Liver (tissue), 8 donors: ENCODE measurements at regions not wholly inside any gene's neighbourhood (a gene's known extent, or its start where the extent isn't known, plus 50 kb on each side); places are given as distances from the start of the nearest gene placed in this dataset.

ENCODE experiments used
- DNase-seq: peaks from one replicate; pipeline ENCODE4 v3.0.0-alpha.2; 2017; ENCODE audit warnings: low spot score
- H3K27ac ChIP-seq, 2 donors: one replicate each; pipeline ENCODE4 v1.7.0; 2013; ENCODE audit warnings: inconsistent platforms in 2 of 2, low read length in 2 of 2, control low read depth in 1 of 2, low read depth in 1 of 2, mild to moderate bottlenecking in 1 of 2
- H3K27me3 ChIP-seq, 4 donors: one replicate each; pipeline versions ENCODE4 v1.6.1 to v1.7.0; 2013; ENCODE audit warnings: low read length in 3 of 4, inconsistent platforms in 1 of 4, mild to moderate bottlenecking in 1 of 4, moderate library complexity in 1 of 4; ENCODE audit not compliant: control insufficient read depth in 4 of 4, insufficient read depth in 4 of 4
- H3K36me3 ChIP-seq, 4 donors: one replicate each; pipeline versions ENCODE4 v1.6.1 to v1.7.0; 2013; ENCODE audit warnings: low read length in 3 of 4, mild to moderate bottlenecking in 3 of 4, low read depth in 1 of 4, moderate library complexity in 1 of 4; ENCODE audit not compliant: control insufficient read depth in 4 of 4, insufficient read depth in 3 of 4
- H3K4me1 ChIP-seq, 4 donors: one replicate each; pipeline versions ENCODE4 v1.6.1 to v1.7.0; 2013; ENCODE audit warnings: low read length in 3 of 4, mild to moderate bottlenecking in 3 of 4, moderate library complexity in 1 of 4; ENCODE audit not compliant: control insufficient read depth in 4 of 4, insufficient read depth in 4 of 4
- H3K4me3 ChIP-seq, 3 donors: one replicate each; pipeline versions ENCODE4 v1.6.1 to v1.7.0; 2013; ENCODE audit warnings: low read length in 3 of 3, control low read depth in 1 of 3, low read depth in 1 of 3, mild to moderate bottlenecking in 1 of 3
- H3K9ac ChIP-seq, 2 donors: one replicate each; pipeline ENCODE4 v1.7.0; 2013; ENCODE audit warnings: low read length in 2 of 2, mild to moderate bottlenecking in 2 of 2, moderate library complexity in 2 of 2, control low read depth in 1 of 2, low read depth in 1 of 2
- H3K9me3 ChIP-seq, 4 donors: one replicate each; pipeline versions ENCODE4 v1.6.1 to v1.7.0; 2013; ENCODE audit warnings: low read length in 3 of 4; ENCODE audit not compliant: control insufficient read depth in 4 of 4
- ATF3 ChIP-seq: IDR thresholded peaks from 2 replicates; pipeline ENCODE4 v1.6.1; 2016; ENCODE audit warnings: antibody characterized with exemption
- CTCF ChIP-seq: fragments of 150-350 bp; IDR thresholded peaks from 2 replicates; pipeline ENCODE4 v1.5.1; 2017; ENCODE audit warnings: improper control_type of control experiment, low read depth, low read length; ENCODE audit not compliant: missing input control
- GABPA ChIP-seq, 2 donors: IDR thresholded peaks in 1 of 2; conservative IDR thresholded peaks in 1 of 2; 2 replicates each; pipeline ENCODE4 v1.6.1; 2016; ENCODE audit warnings: antibody characterized with exemption in 2 of 2, mild to moderate bottlenecking in 1 of 2, moderate library complexity in 1 of 2
- HNF4A ChIP-seq, 2 donors: conservative IDR thresholded peaks; 2 replicates each; pipeline ENCODE4 v1.6.1; 2016; ENCODE audit warnings: antibody characterized with exemption in 2 of 2, mild to moderate bottlenecking in 2 of 2
- HNF4G ChIP-seq: IDR thresholded peaks from 2 replicates; pipeline ENCODE4 v1.6.1; 2016; ENCODE audit warnings: antibody characterized with exemption
- JUND ChIP-seq, 2 donors: IDR thresholded peaks; 2 replicates each; pipeline ENCODE4 v1.6.1; 2016; ENCODE audit warnings: antibody characterized with exemption in 2 of 2
- MAX ChIP-seq: IDR thresholded peaks from 2 replicates; pipeline ENCODE4 v1.6.1; 2016; ENCODE audit warnings: antibody characterized with exemption
- RAD21 ChIP-seq, 2 donors: IDR thresholded peaks; 2 replicates each; pipeline ENCODE4 v1.6.1; 2016; ENCODE audit warnings: antibody characterized with exemption in 2 of 2, mild to moderate bottlenecking in 2 of 2
- REST ChIP-seq: IDR thresholded peaks from 2 replicates; pipeline ENCODE4 v1.6.1; 2016; ENCODE audit warnings: antibody characterized with exemption, mild to moderate bottlenecking
- RXRA ChIP-seq, 2 donors: IDR thresholded peaks; 2 replicates each; pipeline ENCODE4 v1.6.1; 2017 to 2018; ENCODE audit warnings: antibody characterized with exemption in 2 of 2, mild to moderate bottlenecking in 1 of 2
- TAF1 ChIP-seq: conservative IDR thresholded peaks from 2 replicates; pipeline ENCODE4 v1.6.1; 2016; ENCODE audit warnings: antibody characterized with exemption, mild to moderate bottlenecking
- ZBTB33 ChIP-seq: IDR thresholded peaks from 2 replicates; pipeline ENCODE4 v1.6.1; 2016; ENCODE audit warnings: antibody characterized with exemption
- WGBS: extraction: QIAGEN DNeasy Blood & Tissue Kit; methylation state at CpG from one replicate; pipeline ENCODE4 v1.1.7; 2013; 5-methylcytosine and 5-hydroxymethylcytosine counted together
- donor health status: healthy.
- donor health status: healthy.
- donor health status: healthy.
- donor health status: healthy.
- donor health status: healthy.

GRCh38 chr7:72493850-72494661, 81.9 kb upstream of the CALN1 start:
- peak; percentile 69 for DNase-seq
- TF ChIP-seq ATF3, result no peak
- peak; percentile 67 for TF ChIP-seq CTCF
- TF ChIP-seq RAD21 (IDR thresholded peaks at IDR 0.05), result peak; percentile 74 to 79
- Histone ChIP-seq H3K36me3 (no peaks in the 10 kb centered on the region), H3K9me3 (peaks cover 0 to 3% (median under 1%) of the 10 kb centered on the region in 4 donors), H3K4me1 (no peaks in the 10 kb centered on the region), H3K4me3 (no peak overlapping the region), H3K27ac (no peak overlapping the region), H3K27me3 (no peaks in the 10 kb centered on the region), H3K9ac (no peak overlapping the region)
- WGBS, result 37% methylated on average over 17 of the region's 17 CpGs

GRCh38 chr7:72492461-72493065, 80.4 kb upstream of the CALN1 start:
- no peak overlapping the region for H3K4me3 ChIP-seq
- H3K27me3 ChIP-seq, result no peaks in the 10 kb centered on the region
- no peaks in the 10 kb centered on the region for H3K36me3 ChIP-seq
- TF ChIP-seq RAD21 (IDR thresholded peaks at IDR 0.05) (no peak), JUND (IDR thresholded peaks at IDR 0.05) (no peak), MAX (no peak), ATF3 (no peak), HNF4A (conservative IDR thresholded peaks at IDR 0.05) (no peak), HNF4G (no peak), RXRA (IDR thresholded peaks at IDR 0.05) (no peak), GABPA (IDR thresholded peaks at IDR 0.05 in 1 of 2, conservative IDR thresholded peaks at IDR 0.05 in 1 of 2) (no peak)
- WGBS, result 81% methylated on average over 12 of the region's 12 CpGs
- H3K27ac ChIP-seq, result no peak overlapping the region
- peaks cover 0 to 1% (median 0%) of the 10 kb centered on the region in 4 donors for H3K9me3 ChIP-seq
- DNase-seq, result no peak
- no peaks in the 10 kb centered on the region for H3K4me1 ChIP-seq
- no peak overlapping the region for H3K9ac ChIP-seq

- 81% methylated on average over 6 of the region's 6 CpGs for WGBS
Observed at GRCh38 chr7:72490301-72490700, 78.2 kb upstream of the CALN1 start.

More at GRCh38 chr7:72490301-72490700, 78.2 kb upstream of the CALN1 start:
- H3K4me1 ChIP-seq, result no peaks in the 10 kb centered on the region
- no peaks in the 10 kb centered on the region for H3K27me3 ChIP-seq
- no peak for TF ChIP-seq ZBTB33
- TF ChIP-seq GABPA (IDR thresholded peaks at IDR 0.05 in 1 of 2, conservative IDR thresholded peaks at IDR 0.05 in 1 of 2), result no peak
- TF ChIP-seq JUND (IDR thresholded peaks at IDR 0.05), result no peak
- no peak for TF ChIP-seq TAF1
- TF ChIP-seq REST, result no peak
- no peak for TF ChIP-seq HNF4G
- no peak for TF ChIP-seq ATF3
- H3K9me3 ChIP-seq, result no peaks in the 10 kb centered on the region
- DNase-seq, result no peak
- no peak overlapping the region for H3K4me3 ChIP-seq
- no peak overlapping the region for H3K9ac ChIP-seq
- H3K27ac ChIP-seq, result no peak overlapping the region
- no peaks in the 10 kb centered on the region for H3K36me3 ChIP-seq
